Activated B cell treated with CpG ODN at 0.5 μM for 24 hours (primary cell): ENCODE measurements at regions not wholly inside any gene's neighbourhood (a gene's known extent, or its start where the extent isn't known, plus 50 kb on each side); places are given as distances from the start of the nearest gene placed in this dataset.

Source experiments
- ATAC-seq: fragments of 200-7000 bp; cut with Tn5 transposase; one replicate; pipeline ENCODE4 v1.10.0; 2021; ENCODE audit warnings: low read depth, mild to moderate bottlenecking, moderate library complexity
- CTCF ChIA-PET: fragments of 350-600 bp; sonication (Branson Sonifier 250); formaldehyde crosslinking; loops from one replicate; lab custom pipeline; 2021; ENCODE audit warnings: antibody characterized with exemption; lab: Charles Lee
- POLR2A ChIA-PET: fragments of 350-600 bp; sonication (Branson Sonifier 250); formaldehyde crosslinking; loops from one replicate; lab custom pipeline; 2021; ENCODE audit warnings: antibody characterized with exemption; lab: Charles Lee
- DNase-seq: peaks from one replicate; pipeline ENCODE4 v3.0.0; 2022
- H3K27ac Mint-ChIP-seq: one replicate; pipeline ENCODE4 v1.8.0; 2020; ENCODE audit warnings: mixed read lengths
- H3K27me3 Mint-ChIP-seq: one replicate; pipeline ENCODE4 v1.8.0; 2021; ENCODE audit warnings: mixed read lengths
- H3K36me3 Mint-ChIP-seq: one replicate; pipeline ENCODE4 v1.8.0; 2021; ENCODE audit warnings: low read depth, mixed read lengths
- H3K4me1 Mint-ChIP-seq: one replicate; pipeline ENCODE4 v1.8.0; 2021; ENCODE audit warnings: mixed read lengths
- H3K4me3 Mint-ChIP-seq: one replicate; pipeline ENCODE4 v1.8.0; 2020; ENCODE audit warnings: mild to moderate bottlenecking, mixed read lengths
- H3K9me3 Mint-ChIP-seq: one replicate; pipeline ENCODE4 v1.8.0; 2020; ENCODE audit warnings: mixed read lengths
- CTCF ChIP-seq: fragments of 200-600 bp; IDR thresholded peaks from one replicate; pipeline ENCODE4 v1.8.0; 2022; ENCODE audit warnings: antibody characterized with exemption, mild to moderate bottlenecking
- intact Hi-C: fragments of 100-400 bp; cut with micrococcal nuclease; formaldehyde crosslinking; loops from one replicate; pipeline ENCODE4 v1.15.1; 2024

GRCh38 chr13:95441326-95441725 is 111.2 kb upstream of the CLDN10 start:
- H3K4me1 Mint-ChIP-seq: no peaks in the 10 kb centered on the region
- no peak overlapping the region for H3K4me3 Mint-ChIP-seq
- ATAC-seq (no peak), DNase-seq (no peak)
- no peaks in the 10 kb centered on the region for H3K9me3 Mint-ChIP-seq
- ChIA-PET CTCF (no interaction called here), POLR2A (no interaction called here)
- intact Hi-C loops: no loop called here
- peaks cover 8% of the 10 kb centered on the region for H3K27me3 Mint-ChIP-seq
- no peak overlapping the region for H3K27ac Mint-ChIP-seq
- TF ChIP-seq CTCF: no peak
- H3K36me3 Mint-ChIP-seq: no peaks in the 10 kb centered on the region

GRCh38 chr13:95444006-95444730 is 108.4 kb upstream of the CLDN10 start:
- Mint-ChIP-seq H3K27me3 (peaks cover 11% of the 10 kb centered on the region), H3K4me1 (no peaks in the 10 kb centered on the region), H3K36me3 (no peaks in the 10 kb centered on the region), H3K4me3 (no peak overlapping the region), H3K9me3 (no peaks in the 10 kb centered on the region), H3K27ac (no peak overlapping the region)
- ChIA-PET POLR2A (no interaction called here), CTCF (no interaction called here)
- ATAC-seq (no peak), DNase-seq (no peak)
- no peak for TF ChIP-seq CTCF
- intact Hi-C loops: no loop called here

GRCh38 chr13:95445131-95445530 is 107.4 kb upstream of the CLDN10 start:
- intact Hi-C loops: no loop called here
- CTCF ChIA-PET: interaction anchor here (1.2 kb wide), 1 partner anchor 41 kb away, joined by 3 read pairs; no protein-coding TSS in a partner anchor
- ATAC-seq: no peak

GRCh38 chr13:95447814-95448213 is 104.7 kb upstream of the CLDN10 start:
- Mint-ChIP-seq H3K36me3 (no peaks in the 10 kb centered on the region), H3K27ac (no peak overlapping the region), H3K4me1 (no peaks in the 10 kb centered on the region), H3K4me3 (no peak overlapping the region), H3K27me3 (peaks cover 7% of the 10 kb centered on the region), H3K9me3 (no peaks in the 10 kb centered on the region)
- ATAC-seq (no peak), DNase-seq (no peak)
- no peak for TF ChIP-seq CTCF
- CTCF ChIA-PET: interaction anchor here (1.0 kb wide), 1 partner anchor 386 kb away, joined by 3 read pairs; no protein-coding TSS in a partner anchor
- intact Hi-C loops: no loop called here
- POLR2A ChIA-PET: no interaction called here

More at GRCh38 chr13:95445131-95445530, 107.4 kb upstream of the CLDN10 start:
- Mint-ChIP-seq H3K9me3 (no peaks in the 10 kb centered on the region), H3K4me1 (no peaks in the 10 kb centered on the region), H3K27ac (no peak overlapping the region), H3K36me3 (no peaks in the 10 kb centered on the region), H3K27me3 (peaks cover 11% of the 10 kb centered on the region), H3K4me3 (no peak overlapping the region)
- no peak for DNase-seq
- POLR2A ChIA-PET: no interaction called here
- TF ChIP-seq CTCF: no peak

- CTCF ChIA-PET: no interaction called here
- H3K36me3 Mint-ChIP-seq: no peaks in the 10 kb centered on the region
- intact Hi-C loops: no loop called here
These were observed 100.9 kb upstream of the CLDN10 start for GRCh38 chr13:95451656-95452055.

More at GRCh38 chr13:95451656-95452055, 100.9 kb upstream of the CLDN10 start:
- DNase-seq: no peak
- no peak overlapping the region for H3K4me3 Mint-ChIP-seq
- no peak for ATAC-seq
- H3K9me3 Mint-ChIP-seq: no peaks in the 10 kb centered on the region
- no peaks in the 10 kb centered on the region for H3K4me1 Mint-ChIP-seq
- no peak for TF ChIP-seq CTCF
- H3K27ac Mint-ChIP-seq: no peak overlapping the region
- peaks cover 3% of the 10 kb centered on the region for H3K27me3 Mint-ChIP-seq
- POLR2A ChIA-PET: no interaction called here
